ENCODE measurements at regions not wholly inside any gene's neighbourhood (a gene's known extent, or its start where the extent isn't known, plus 50 kb on each side); places are given as distances from the start of the nearest gene placed in this dataset.

GRCh38 chr2:16140771-16141640 lies 200.7 kb downstream of the MYCN start:
- no peaks in the 10 kb centered on the region for H3K4me1 ChIP-seq (ENCODE audit: insufficient read depth, insufficient read length)
- no peak for DNase-seq (ENCODE audit: low read depth, low spot score)
- no peaks in the 10 kb centered on the region for H3K27me3 ChIP-seq (ENCODE audit: insufficient read depth, insufficient read length)
- no peaks in the 10 kb centered on the region for H3K36me3 ChIP-seq (ENCODE audit: insufficient read depth, insufficient read length, low read length)
- H3K4me3 ChIP-seq (ENCODE audit: insufficient read length, low read depth) = no peak overlapping the region
- no peaks in the 10 kb centered on the region for H3K9me3 ChIP-seq (ENCODE audit: insufficient read depth, low read length)
- no peak overlapping the region for H3K9ac ChIP-seq (ENCODE audit: insufficient read length, low read depth)
- TF ChIP-seq SUZ12 (IDR thresholded peaks at IDR 0.05; ENCODE audit: extremely low read depth, insufficient read depth, insufficient read length) (no peak), YY1 (IDR thresholded peaks at IDR 0.05; ENCODE audit: insufficient read depth, insufficient read length) (no peak), ZNF274 (IDR thresholded peaks at IDR 0.05; ENCODE audit: low read depth, low read length) (no peak)

- Histone ChIP-seq H3K4me3 (ENCODE audit: insufficient read length, low read depth) (no peak overlapping the region), H3K9me3 (ENCODE audit: insufficient read depth, low read length) (no peaks in the 10 kb centered on the region), H3K27me3 (ENCODE audit: insufficient read depth, insufficient read length) (no peaks in the 10 kb centered on the region), H3K9ac (ENCODE audit: insufficient read length, low read depth) (no peak overlapping the region), H3K4me1 (ENCODE audit: insufficient read depth, insufficient read length) (no peaks in the 10 kb centered on the region), H3K36me3 (ENCODE audit: insufficient read depth, insufficient read length, low read length) (no peaks in the 10 kb centered on the region)
- TF ChIP-seq SUZ12 (IDR thresholded peaks at IDR 0.05; ENCODE audit: extremely low read depth, insufficient read depth, insufficient read length) (no peak), ZNF274 (IDR thresholded peaks at IDR 0.05; ENCODE audit: low read depth, low read length) (no peak), YY1 (IDR thresholded peaks at IDR 0.05; ENCODE audit: insufficient read depth, insufficient read length) (no peak)
- DNase-seq (ENCODE audit: low read depth, low spot score) = no peak
These were observed 199.6 kb downstream of the MYCN start for GRCh38 chr2:16139663-16140615.

GRCh38 chr2:16138811-16139662 lies 198.7 kb downstream of the MYCN start:
- H3K36me3 ChIP-seq (ENCODE audit: insufficient read depth, insufficient read length, low read length) = no peaks in the 10 kb centered on the region
- no peak for DNase-seq (ENCODE audit: low read depth, low spot score)
- no peaks in the 10 kb centered on the region for H3K9me3 ChIP-seq (ENCODE audit: insufficient read depth, low read length)
- H3K4me3 ChIP-seq (ENCODE audit: insufficient read length, low read depth) = no peak overlapping the region
- no peak overlapping the region for H3K9ac ChIP-seq (ENCODE audit: insufficient read length, low read depth)
- no peaks in the 10 kb centered on the region for H3K27me3 ChIP-seq (ENCODE audit: insufficient read depth, insufficient read length)
- no peak for TF ChIP-seq ZNF274 (IDR thresholded peaks at IDR 0.05; ENCODE audit: low read depth, low read length)
- TF ChIP-seq YY1 (IDR thresholded peaks at IDR 0.05; ENCODE audit: insufficient read depth, insufficient read length) = no peak
- no peaks in the 10 kb centered on the region for H3K4me1 ChIP-seq (ENCODE audit: insufficient read depth, insufficient read length)

- H3K9ac ChIP-seq (ENCODE audit: insufficient read length, low read depth) = no peak overlapping the region
- no peak for TF ChIP-seq ZNF274 (IDR thresholded peaks at IDR 0.05; ENCODE audit: low read depth, low read length)
- TF ChIP-seq SUZ12 (IDR thresholded peaks at IDR 0.05; ENCODE audit: extremely low read depth, insufficient read depth, insufficient read length) = no peak
- TF ChIP-seq YY1 (IDR thresholded peaks at IDR 0.05; ENCODE audit: insufficient read depth, insufficient read length) = no peak
- no peaks in the 10 kb centered on the region for H3K9me3 ChIP-seq (ENCODE audit: insufficient read depth, low read length)
- no peak overlapping the region for H3K4me3 ChIP-seq (ENCODE audit: insufficient read length, low read depth)
- H3K27me3 ChIP-seq (ENCODE audit: insufficient read depth, insufficient read length) = no peaks in the 10 kb centered on the region
- DNase-seq (ENCODE audit: low read depth, low spot score) = no peak
- H3K36me3 ChIP-seq (ENCODE audit: insufficient read depth, insufficient read length, low read length) = no peaks in the 10 kb centered on the region
- H3K4me1 ChIP-seq (ENCODE audit: insufficient read depth, insufficient read length) = no peaks in the 10 kb centered on the region
These were observed 196.9 kb downstream of the MYCN start for GRCh38 chr2:16137080-16137755.

- H3K4me1 ChIP-seq (ENCODE audit: insufficient read depth, insufficient read length) = no peaks in the 10 kb centered on the region
- H3K4me3 ChIP-seq (ENCODE audit: insufficient read length, low read depth) = no peak overlapping the region
- H3K27me3 ChIP-seq (ENCODE audit: insufficient read depth, insufficient read length) = no peaks in the 10 kb centered on the region
- TF ChIP-seq SUZ12 (IDR thresholded peaks at IDR 0.05; ENCODE audit: extremely low read depth, insufficient read depth, insufficient read length) = no peak
- TF ChIP-seq YY1 (IDR thresholded peaks at IDR 0.05; ENCODE audit: insufficient read depth, insufficient read length) = no peak
- no peak for TF ChIP-seq ZNF274 (IDR thresholded peaks at IDR 0.05; ENCODE audit: low read depth, low read length)
- no peaks in the 10 kb centered on the region for H3K36me3 ChIP-seq (ENCODE audit: insufficient read depth, insufficient read length, low read length)
- no peak for DNase-seq (ENCODE audit: low read depth, low spot score)
- H3K9ac ChIP-seq (ENCODE audit: insufficient read length, low read depth) = no peak overlapping the region
- H3K9me3 ChIP-seq (ENCODE audit: insufficient read depth, low read length) = no peaks in the 10 kb centered on the region
These were observed 196.2 kb downstream of the MYCN start for GRCh38 chr2:16136461-16137035.

- H3K9me3 ChIP-seq (ENCODE audit: insufficient read depth, low read length) = no peaks in the 10 kb centered on the region
- H3K9ac ChIP-seq (ENCODE audit: insufficient read length, low read depth) = no peak overlapping the region
- DNase-seq (ENCODE audit: low read depth, low spot score) = no peak
- H3K27me3 ChIP-seq (ENCODE audit: insufficient read depth, insufficient read length) = no peaks in the 10 kb centered on the region
- no peaks in the 10 kb centered on the region for H3K36me3 ChIP-seq (ENCODE audit: insufficient read depth, insufficient read length, low read length)
- TF ChIP-seq SUZ12 (IDR thresholded peaks at IDR 0.05; ENCODE audit: extremely low read depth, insufficient read depth, insufficient read length) (no peak), ZNF274 (IDR thresholded peaks at IDR 0.05; ENCODE audit: low read depth, low read length) (no peak), YY1 (IDR thresholded peaks at IDR 0.05; ENCODE audit: insufficient read depth, insufficient read length) (no peak)
- H3K4me3 ChIP-seq (ENCODE audit: insufficient read length, low read depth) = no peak overlapping the region
- no peaks in the 10 kb centered on the region for H3K4me1 ChIP-seq (ENCODE audit: insufficient read depth, insufficient read length)
These were observed 195.6 kb downstream of the MYCN start for GRCh38 chr2:16135913-16136310.
